ENCODE measurements at regions not wholly inside any gene's neighbourhood (a gene's known extent, or its start where the extent isn't known, plus 50 kb on each side); places are given as distances from the start of the nearest gene placed in this dataset.

- H3K4me3 ChIP-seq (replicated peaks; ENCODE audit: low read depth, low read length): no peak overlapping the region
- no peak for TF ChIP-seq CTCF (IDR thresholded peaks at IDR 0.05; ENCODE audit: low read depth, low read length, missing control alignments)
- no peak for DNase-seq (ENCODE audit: extremely low read depth, low read depth)
Observed at GRCh38 chr4:33518856-33519255, 2725.5 kb downstream of the ARAP2 start.

- TF ChIP-seq CTCF (IDR thresholded peaks at IDR 0.05; ENCODE audit: low read depth, low read length, missing control alignments): no peak
- no peak for DNase-seq (ENCODE audit: extremely low read depth, low read depth)
- no peak overlapping the region for H3K4me3 ChIP-seq (replicated peaks; ENCODE audit: low read depth, low read length)
Observed at GRCh38 chr4:33532821-33533220, 2711.5 kb downstream of the ARAP2 start.

- no peak for TF ChIP-seq CTCF (IDR thresholded peaks at IDR 0.05; ENCODE audit: low read depth, low read length, missing control alignments)
- no peak for DNase-seq (ENCODE audit: extremely low read depth, low read depth)
- no peak overlapping the region for H3K4me3 ChIP-seq (replicated peaks; ENCODE audit: low read depth, low read length)
Observed at GRCh38 chr4:33536898-33537297, 2707.4 kb downstream of the ARAP2 start.

- no peak for TF ChIP-seq CTCF (IDR thresholded peaks at IDR 0.05; ENCODE audit: low read depth, low read length, missing control alignments)
Observed at GRCh38 chr4:33537527-33537926, 2706.8 kb downstream of the ARAP2 start.

GRCh38 chr4:33543941-33544450, 2700.3 kb downstream of the ARAP2 start:
- H3K4me3 ChIP-seq (replicated peaks; ENCODE audit: low read depth, low read length): no peak overlapping the region
- DNase-seq (ENCODE audit: extremely low read depth, low read depth): no peak
- no peak for TF ChIP-seq CTCF (IDR thresholded peaks at IDR 0.05; ENCODE audit: low read depth, low read length, missing control alignments)

More at GRCh38 chr4:33537527-33537926, 2706.8 kb downstream of the ARAP2 start:
- no peak for DNase-seq (ENCODE audit: extremely low read depth, low read depth)
- H3K4me3 ChIP-seq (replicated peaks; ENCODE audit: low read depth, low read length): no peak overlapping the region

- no peak for TF ChIP-seq CTCF (IDR thresholded peaks at IDR 0.05; ENCODE audit: low read depth, low read length, missing control alignments)
- DNase-seq (ENCODE audit: extremely low read depth, low read depth): no peak
- H3K4me3 ChIP-seq (replicated peaks; ENCODE audit: low read depth, low read length): no peak overlapping the region
Observed at GRCh38 chr4:33551244-33551643, 2693.1 kb downstream of the ARAP2 start.

- H3K4me3 ChIP-seq (replicated peaks; ENCODE audit: low read depth, low read length): no peak overlapping the region
- TF ChIP-seq CTCF (IDR thresholded peaks at IDR 0.05; ENCODE audit: low read depth, low read length, missing control alignments): no peak
Observed at GRCh38 chr4:33561259-33561658, 2683.1 kb downstream of the ARAP2 start.

More at GRCh38 chr4:33561259-33561658, 2683.1 kb downstream of the ARAP2 start:
- DNase-seq (ENCODE audit: extremely low read depth, low read depth): no peak

Measured in HFF-Myc (cell line).